Keratinocyte (primary cell): ENCODE measurements at regions not wholly inside any gene's neighbourhood (a gene's known extent, or its start where the extent isn't known, plus 50 kb on each side); places are given as distances from the start of the nearest gene placed in this dataset.

Experiments used
- DNase-seq: peaks from one replicate; pipeline ENCODE4 v3.0.0-alpha.2; 2011; ENCODE audit warnings: low read depth, missing footprints, low spot score
- FAIRE-seq: peaks from 2 replicates; lab custom pipeline; 2011; peaks lifted over from hg19 to GRCh38; lab: Jason Lieb, UNC
- H2AFZ ChIP-seq: 2 replicates; pipeline ENCODE4 v1.6.0; 2012; ENCODE audit warnings: low read length, control low read depth, inconsistent platforms; ENCODE audit not compliant: control insufficient read depth
- H3K27ac ChIP-seq: 2 replicates; pipeline ENCODE4 v1.5.1; 2011; ENCODE audit warnings: low read length; ENCODE audit not compliant: control insufficient read depth, insufficient read depth
- H3K27me3 ChIP-seq: 3 replicates; pipeline ENCODE4 v1.6.0; 2011; ENCODE audit warnings: low read length; ENCODE audit not compliant: control insufficient read depth, insufficient read depth; ENCODE audit errors: extremely low read depth
- H3K36me3 ChIP-seq, 2 experiments: 2 replicates in 1 of 2; 3 replicates in 1 of 2; pipeline ENCODE4 v1.5.1; 2011; ENCODE audit warnings: low read length in 2 of 2, mild to moderate bottlenecking in 1 of 2; ENCODE audit not compliant: control insufficient read depth in 2 of 2, insufficient read depth in 2 of 2; ENCODE audit errors: extremely low read depth in 1 of 2
- H3K4me1 ChIP-seq: 3 replicates; pipeline ENCODE4 v1.5.1; 2011; ENCODE audit warnings: low read length; ENCODE audit not compliant: control insufficient read depth, insufficient read depth; ENCODE audit errors: extremely low read depth
- H3K4me2 ChIP-seq: 3 replicates; pipeline ENCODE4 v1.6.0; 2011; ENCODE audit warnings: low read depth, low read length; ENCODE audit not compliant: control insufficient read depth, insufficient read depth; ENCODE audit errors: extremely low read depth
- H3K4me3 ChIP-seq, 3 experiments: fragments of 200-600 bp in 1 of 3; sonication (generic) in 1 of 3; 2 replicates in 2 of 3; 3 replicates in 1 of 3; pipeline ENCODE4 v1.5.1; 2011 to 2016; ENCODE audit warnings: low read length in 3 of 3, mild to moderate bottlenecking in 3 of 3, control low read depth in 2 of 3, inconsistent platforms in 1 of 3, low read depth in 1 of 3, mixed read lengths in 1 of 3, mixed run types in 1 of 3, moderate library complexity in 1 of 3; ENCODE audit not compliant: control insufficient read depth in 2 of 3, insufficient read depth in 2 of 3; ENCODE audit errors: extremely low read depth in 1 of 3
- H3K79me2 ChIP-seq: 2 replicates; pipeline ENCODE4 v1.6.0; 2012; ENCODE audit warnings: low read length; ENCODE audit not compliant: control insufficient read depth, insufficient read depth
- H3K9ac ChIP-seq: 3 replicates; pipeline ENCODE4 v1.6.0; 2011; ENCODE audit warnings: low read length; ENCODE audit not compliant: control insufficient read depth, insufficient read depth; ENCODE audit errors: extremely low read depth
- H3K9me1 ChIP-seq: 3 replicates; pipeline ENCODE4 v1.6.0; 2011; ENCODE audit warnings: low read length; ENCODE audit not compliant: control insufficient read depth, insufficient read depth; ENCODE audit errors: extremely low read depth
- H3K9me3 ChIP-seq: 2 replicates; pipeline ENCODE4 v1.5.1; 2012; ENCODE audit warnings: low read depth, low read length; ENCODE audit not compliant: control insufficient read depth
- H4K20me1 ChIP-seq: 3 replicates; pipeline ENCODE4 v1.6.0; 2011; ENCODE audit warnings: low read length; ENCODE audit not compliant: control insufficient read depth, insufficient read depth; ENCODE audit errors: extremely low read depth
- CTCF ChIP-seq, 3 experiments: IDR thresholded peaks in 1 of 3; conservative IDR thresholded peaks in 1 of 3; optimal IDR thresholded peaks in 1 of 3; 2 replicates in 2 of 3; 3 replicates in 1 of 3; pipeline versions ENCODE3 to v1.5.1; 2011; ENCODE audit warnings: low read length in 3 of 3, mild to moderate bottlenecking in 3 of 3, moderate library complexity in 2 of 3, control low read depth in 1 of 3, inconsistent platforms in 1 of 3; ENCODE audit not compliant: insufficient read depth in 2 of 3; ENCODE audit errors: extremely low read depth in 1 of 3
- EZH2 ChIP-seq: IDR thresholded peaks from one replicate; pipeline ENCODE4 v1.6.1; 2012; ENCODE audit warnings: inconsistent platforms, mild to moderate bottlenecking, low read length, moderate library complexity
- dilution Hi-C: fragments of 300-500 bp; cut with MboI; formaldehyde crosslinking; loops from one replicate; pipeline ENCODE4 v1.7.0; 2020; ENCODE audit warnings: low sequenced_read_pairs; ENCODE audit not compliant: extremely low pct_ligation_motif_present

GRCh38 chr7:124497176-124497575 is 268.4 kb downstream of the GPR37 start:
- dilution Hi-C loops, result no loop called here
- no peak for FAIRE-seq

GRCh38 chr7:124489925-124490324 is 275.7 kb downstream of the GPR37 start:
- H3K4me2 ChIP-seq, result no peak overlapping the region
- H3K27me3 ChIP-seq, result no peaks in the 10 kb centered on the region
- no peak overlapping the region for H3K9ac ChIP-seq
- H3K9me3 ChIP-seq, result no peaks in the 10 kb centered on the region
- no peaks in the 10 kb centered on the region for H3K79me2 ChIP-seq
- TF ChIP-seq EZH2 (no peak), CTCF (optimal IDR thresholded peaks at IDR 0.05 in 1 of 3, IDR thresholded peaks at IDR 0.05 in 1 of 3, conservative IDR thresholded peaks at IDR 0.05 in 1 of 3; ENCODE audit: extremely low read depth in 1 of 3, insufficient read depth in 2 of 3, low read length in 3 of 3) (no peak)
- H2AFZ ChIP-seq, result no peak overlapping the region
- no peak overlapping the region for H3K4me3 ChIP-seq
- no peak for FAIRE-seq
- no peaks in the 10 kb centered on the region for H3K4me1 ChIP-seq
- H3K36me3 ChIP-seq, result no peaks in the 10 kb centered on the region
- no peak for DNase-seq
- H3K27ac ChIP-seq, result no peak overlapping the region
- dilution Hi-C loops, result no loop called here
- no peaks in the 10 kb centered on the region for H4K20me1 ChIP-seq
- H3K9me1 ChIP-seq, result no peaks in the 10 kb centered on the region

More at GRCh38 chr7:124497176-124497575, 268.4 kb downstream of the GPR37 start:
- Histone ChIP-seq H3K27me3 (no peaks in the 10 kb centered on the region), H3K9me3 (no peaks in the 10 kb centered on the region), H3K9me1 (no peaks in the 10 kb centered on the region), H3K4me2 (no peak overlapping the region), H3K4me1 (no peaks in the 10 kb centered on the region), H3K9ac (no peak overlapping the region), H3K4me3 (no peak overlapping the region), H3K36me3 (no peaks in the 10 kb centered on the region), H2AFZ (no peak overlapping the region), H3K27ac (no peak overlapping the region), H4K20me1 (no peaks in the 10 kb centered on the region), H3K79me2 (no peaks in the 10 kb centered on the region)
- DNase-seq, result no peak
- TF ChIP-seq EZH2, result no peak
- TF ChIP-seq CTCF (optimal IDR thresholded peaks at IDR 0.05 in 1 of 3, IDR thresholded peaks at IDR 0.05 in 1 of 3, conservative IDR thresholded peaks at IDR 0.05 in 1 of 3; ENCODE audit: extremely low read depth in 1 of 3, insufficient read depth in 2 of 3, low read length in 3 of 3), result no peak
